NCI-H526 treated with DMSO at 0.1 percent for 48 hours (cell line): ENCODE measurements at regions not wholly inside any gene's neighbourhood (a gene's known extent, or its start where the extent isn't known, plus 50 kb on each side); places are given as distances from the start of the nearest gene placed in this dataset.
"Not testable (repeated sequence)": the region's sequence is repeated elsewhere in the genome, so short reads cannot be mapped to it uniquely, and the experiment has no call there.

Source experiments
- DNase-seq: peaks from one replicate; lab custom pipeline; 2025; lab: John Stamatoyannopoulos, UW

- DNase-seq = no peak
These were observed 81.4 kb downstream of the RERGL start for GRCh38 chr12:18008642-18009041.

GRCh38 chr12:17999174-17999801 lies 90.7 kb downstream of the RERGL start:
- DNase-seq = no peak

- peak; percentile 17 for DNase-seq
These were observed 97.9 kb downstream of the RERGL start for GRCh38 chr12:17992002-17992656.

- no peak for DNase-seq
These were observed 107.4 kb downstream of the RERGL start for GRCh38 chr12:17982556-17982955.

- no peak for DNase-seq
These were observed 113.8 kb downstream of the RERGL start for GRCh38 chr12:17976202-17976601.

GRCh38 chr12:17975763-17976162 lies 114.2 kb downstream of the RERGL start:
- DNase-seq = no peak

- DNase-seq = no peak
These were observed 114.8 kb downstream of the RERGL start for GRCh38 chr12:17975239-17975638.

- DNase-seq = no peak
These were observed 118.1 kb downstream of the RERGL start for GRCh38 chr12:17971850-17972249.

- DNase-seq = no peak
These were observed 135.2 kb downstream of the RERGL start for GRCh38 chr12:17954788-17955187.

GRCh38 chr12:17950898-17951297 lies 139.1 kb downstream of the RERGL start:
- no peak for DNase-seq

GRCh38 chr12:17949558-17950141 lies 140.3 kb downstream of the RERGL start:
- DNase-seq = no peak

GRCh38 chr12:17928708-17929366 lies 161.2 kb downstream of the RERGL start:
- no peak for DNase-seq

- DNase-seq = no peak
These were observed 172.0 kb downstream of the RERGL start for GRCh38 chr12:17918013-17918412.

- no peak for DNase-seq
These were observed 205.4 kb downstream of the RERGL start for GRCh38 chr12:17884581-17884980.

GRCh38 chr12:17878714-17879113 lies 211.3 kb downstream of the RERGL start:
- DNase-seq = no peak

GRCh38 chr12:17875230-17875629 lies 214.8 kb downstream of the RERGL start:
- no peak for DNase-seq

- no peak for DNase-seq
These were observed 223.2 kb downstream of the RERGL start for GRCh38 chr12:17866802-17867201.

- DNase-seq = not testable (repeated sequence)
These were observed 234.4 kb downstream of the RERGL start for GRCh38 chr12:17855548-17855947.

GRCh38 chr12:17853054-17853453 lies 236.9 kb downstream of the RERGL start:
- no peak for DNase-seq

GRCh38 chr12:17841496-17841895 lies 248.5 kb downstream of the RERGL start:
- DNase-seq = no peak

- no peak for DNase-seq
These were observed 260.2 kb downstream of the RERGL start for GRCh38 chr12:17829813-17830212.

GRCh38 chr12:17818931-17819330 lies 271.1 kb downstream of the RERGL start:
- DNase-seq = no peak

GRCh38 chr12:17810399-17810798 lies 279.6 kb downstream of the RERGL start:
- no peak for DNase-seq
